Upper lobe of left lung (tissue), 6 donors: ENCODE measurements at regions not wholly inside any gene's neighbourhood (a gene's known extent, or its start where the extent isn't known, plus 50 kb on each side); places are given as distances from the start of the nearest gene placed in this dataset.
"Not testable (repeated sequence)": the region's sequence is repeated elsewhere in the genome, so short reads cannot be mapped to it uniquely, and the experiment has no call there.

Experiments used
- ATAC-seq, 2 donors: fragments of 200-7000 bp; cut with Tn5 transposase; one replicate each; pipeline ENCODE4 v1.9.1; 2022; ENCODE audit warnings: mild to moderate bottlenecking in 2 of 2, moderate library complexity in 2 of 2; ENCODE audit not compliant: low FRiP score in 2 of 2
- DNase-seq, 2 donors: peaks; one replicate each; pipeline ENCODE4 v3.0.0-alpha.2; 2019 to 2020
- H3K27ac ChIP-seq, 4 donors: fragments of 200-600 bp; sonication (generic); one replicate each; pipeline ENCODE4 v1.5.1; 2016 to 2019
- H3K27me3 ChIP-seq, 4 donors: fragments of 200-600 bp; sonication (generic); one replicate each; pipeline ENCODE4 v1.5.1; 2017 to 2019
- H3K36me3 ChIP-seq, 4 donors: fragments of 200-600 bp; sonication (generic); one replicate each; pipeline ENCODE4 v1.5.1; 2016 to 2019
- H3K4me1 ChIP-seq, 4 donors: fragments of 200-600 bp; sonication (generic); one replicate each; pipeline ENCODE4 v1.5.1; 2018 to 2019
- H3K4me3 ChIP-seq, 4 donors: fragments of 200-600 bp; sonication (generic); one replicate each; pipeline ENCODE4 v1.5.1; 2017 to 2019; ENCODE audit warnings: mild to moderate bottlenecking in 2 of 4, moderate library complexity in 1 of 4
- H3K9me3 ChIP-seq, 4 donors: fragments of 200-600 bp; sonication (generic); one replicate each; pipeline ENCODE4 v1.5.1; 2018 to 2019
- EP300 ChIP-seq, 4 donors: sonication (generic); formaldehyde crosslinking; IDR thresholded peaks; one replicate each; pipeline ENCODE4 v1.5.1; 2017; ENCODE audit warnings: antibody characterized with exemption in 4 of 4, control low read depth in 2 of 4
- POLR2A ChIP-seq, 4 donors: fragments of 450-650 bp; IDR thresholded peaks; one replicate each; pipeline ENCODE4 v1.5.1; 2016 to 2017; ENCODE audit warnings: antibody characterized with exemption in 4 of 4, mild to moderate bottlenecking in 2 of 4
- POLR2AphosphoS5 ChIP-seq, 2 donors: sonication (generic); formaldehyde crosslinking; IDR thresholded peaks; one replicate each; pipeline ENCODE4 v1.5.1; 2017; ENCODE audit warnings: antibody characterized with exemption in 2 of 2
- WGBS, 2 donors: methylation state at CpG; one replicate each; pipeline ENCODE4 v1.1.5; 2017 to 2018; 5-methylcytosine and 5-hydroxymethylcytosine counted together
- TF ChIP-seq, protein P1 (sequence below), 6 experiments: fragments of 450-650 bp in 4 of 6; fragments of 200-600 bp in 2 of 6; sonication (generic) in 2 of 6; IDR thresholded peaks; one replicate each; pipeline ENCODE4 v1.5.1; 2016 to 2019; ENCODE audit warnings: antibody characterized with exemption in 6 of 6
- donor health status: DM: no; HTN: no; CAD: no; lungs with moderate emphysema.
- donor health status: DM: no; HTN: yes; CAD: no; lungs with severe emphysema.

DNA sequence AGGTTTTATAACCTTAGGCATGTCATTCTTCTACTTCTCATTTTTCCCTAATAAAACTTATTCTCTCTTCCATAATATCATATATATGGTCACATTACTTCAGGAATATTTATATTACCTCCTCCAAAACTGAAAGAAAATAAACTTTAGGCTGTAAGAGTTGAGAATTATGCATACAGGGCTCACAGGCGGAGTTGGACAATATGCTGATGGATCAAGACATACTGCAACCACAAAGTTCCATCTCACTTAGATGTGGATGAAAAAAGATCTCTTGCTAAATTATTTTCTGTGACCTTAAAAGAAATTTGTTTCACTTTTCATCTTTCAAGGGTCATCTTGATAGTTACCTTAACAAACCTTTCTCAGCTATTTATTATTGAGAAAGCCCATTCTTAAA is 152.6 kb upstream of the PDE4B start:
- TF ChIP-seq POLR2AphosphoS5 (IDR thresholded peaks at IDR 0.05) (no peak), EP300 (IDR thresholded peaks at IDR 0.05) (no peak), POLR2A (IDR thresholded peaks at IDR 0.05) (no peak)
- TF ChIP-seq, protein P1, sequence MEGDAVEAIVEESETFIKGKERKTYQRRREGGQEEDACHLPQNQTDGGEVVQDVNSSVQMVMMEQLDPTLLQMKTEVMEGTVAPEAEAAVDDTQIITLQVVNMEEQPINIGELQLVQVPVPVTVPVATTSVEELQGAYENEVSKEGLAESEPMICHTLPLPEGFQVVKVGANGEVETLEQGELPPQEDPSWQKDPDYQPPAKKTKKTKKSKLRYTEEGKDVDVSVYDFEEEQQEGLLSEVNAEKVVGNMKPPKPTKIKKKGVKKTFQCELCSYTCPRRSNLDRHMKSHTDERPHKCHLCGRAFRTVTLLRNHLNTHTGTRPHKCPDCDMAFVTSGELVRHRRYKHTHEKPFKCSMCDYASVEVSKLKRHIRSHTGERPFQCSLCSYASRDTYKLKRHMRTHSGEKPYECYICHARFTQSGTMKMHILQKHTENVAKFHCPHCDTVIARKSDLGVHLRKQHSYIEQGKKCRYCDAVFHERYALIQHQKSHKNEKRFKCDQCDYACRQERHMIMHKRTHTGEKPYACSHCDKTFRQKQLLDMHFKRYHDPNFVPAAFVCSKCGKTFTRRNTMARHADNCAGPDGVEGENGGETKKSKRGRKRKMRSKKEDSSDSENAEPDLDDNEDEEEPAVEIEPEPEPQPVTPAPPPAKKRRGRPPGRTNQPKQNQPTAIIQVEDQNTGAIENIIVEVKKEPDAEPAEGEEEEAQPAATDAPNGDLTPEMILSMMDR (IDR thresholded peaks at IDR 0.05), result no peak
- DNase-seq (no peak), ATAC-seq (no peak)
- 95 to 100% methylated on average over 1 of the region's 1 CpG for WGBS, 2 donors
- H3K27ac ChIP-seq, result no peak overlapping the region
- peaks cover 0 to 5% (median 0%) of the 10 kb centered on the region in 4 donors for H3K9me3 ChIP-seq
- H3K27me3 ChIP-seq, result no peaks in the 10 kb centered on the region
- H3K36me3 ChIP-seq, result no peaks in the 10 kb centered on the region
- H3K4me3 ChIP-seq, result no peak overlapping the region
- no peaks in the 10 kb centered on the region for H3K4me1 ChIP-seq

- WGBS, 2 donors, result 94 to 96% methylated on average over 1 of the region's 1 CpG
- not testable (repeated sequence) for H3K4me3 ChIP-seq, H3K27ac ChIP-seq, DNase-seq, ATAC-seq, H3K9me3 ChIP-seq, H3K36me3 ChIP-seq, H3K27me3 ChIP-seq, H3K4me1 ChIP-seq
Measured at GRCh38 chr1:65649185-65649584, 143.5 kb upstream of the PDE4B start.

DNA sequence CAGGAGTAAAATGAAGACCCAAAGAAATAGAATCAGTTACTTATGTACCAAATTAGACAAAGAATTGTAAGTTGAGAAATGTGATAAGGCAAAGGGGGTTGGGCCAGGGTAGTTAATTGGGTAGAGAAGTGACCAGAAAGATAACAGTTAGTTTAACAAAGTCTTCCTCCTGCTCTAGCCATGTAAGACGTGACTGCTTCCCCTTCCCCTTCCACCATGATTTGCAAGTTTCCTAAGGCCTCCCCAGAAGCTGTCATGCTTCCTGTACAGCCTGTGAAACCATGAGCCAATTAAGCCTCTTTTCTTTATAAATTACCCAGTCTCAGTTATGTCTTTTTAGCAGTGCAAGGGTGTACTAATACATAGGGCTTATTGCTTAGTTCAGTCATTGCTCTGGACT is 142.0 kb upstream of the PDE4B start:
- no peak for DNase-seq
- Histone ChIP-seq H3K36me3 (no peaks in the 10 kb centered on the region), H3K27me3 (no peaks in the 10 kb centered on the region), H3K4me1 (no peaks in the 10 kb centered on the region), H3K9me3 (no peaks in the 10 kb centered on the region), H3K27ac (no peak overlapping the region), H3K4me3 (no peak overlapping the region)
- ATAC-seq, result no peak
- 36 to 50% methylated on average over 1 of the region's 1 CpG for WGBS, 2 donors
- no peak for TF ChIP-seq POLR2AphosphoS5 (IDR thresholded peaks at IDR 0.05)
- no peak for TF ChIP-seq EP300 (IDR thresholded peaks at IDR 0.05)
- TF ChIP-seq, protein P1 (IDR thresholded peaks at IDR 0.05), result no peak
- TF ChIP-seq POLR2A (IDR thresholded peaks at IDR 0.05), result no peak

DNA sequence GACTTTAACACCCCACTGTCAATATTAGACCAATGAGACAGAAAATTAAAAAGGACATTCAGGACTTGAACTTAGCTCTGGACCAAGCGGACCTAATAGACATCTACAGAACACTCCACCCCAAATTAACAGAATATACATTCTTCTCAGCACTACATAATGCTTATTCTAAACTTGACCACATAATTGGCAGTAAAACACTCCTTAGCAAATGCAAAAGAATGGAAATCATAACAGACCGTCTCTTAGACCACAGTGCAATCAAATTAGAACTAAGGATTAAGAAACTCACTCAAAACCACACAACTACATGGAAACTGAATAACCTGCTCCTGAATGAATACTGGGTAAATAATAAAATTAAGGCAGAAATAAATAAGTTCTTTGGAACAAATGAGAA is 138.2 kb upstream of the PDE4B start:
- not testable (repeated sequence) for H3K27me3 ChIP-seq, H3K4me1 ChIP-seq, DNase-seq, ATAC-seq, H3K4me3 ChIP-seq, H3K9me3 ChIP-seq, H3K27ac ChIP-seq, H3K36me3 ChIP-seq
- 84 to 86% methylated on average over 2 of the region's 2 CpGs for WGBS, 2 donors

DNA sequence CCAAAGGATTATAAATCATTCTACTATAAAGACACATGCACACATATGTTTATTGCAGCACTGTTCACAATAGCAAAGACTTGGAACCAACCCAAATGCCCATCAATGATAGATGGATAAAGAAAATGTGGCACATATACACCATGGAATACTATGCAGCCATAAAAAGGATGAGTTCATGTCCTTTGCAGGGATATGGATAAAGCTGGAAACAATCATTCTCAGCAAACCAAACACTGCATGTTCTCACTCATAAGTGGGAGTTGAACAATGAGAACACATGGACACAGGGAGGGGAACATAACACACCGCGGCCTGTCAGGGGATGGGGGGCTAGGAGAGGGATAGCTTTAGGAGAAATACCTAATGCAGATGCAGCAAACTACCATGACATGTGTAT is 135.1 kb upstream of the PDE4B start:
- DNase-seq, H3K4me1 ChIP-seq, H3K36me3 ChIP-seq, H3K27ac ChIP-seq, H3K27me3 ChIP-seq, H3K9me3 ChIP-seq, H3K4me3 ChIP-seq, ATAC-seq: not testable (repeated sequence)
- 97 to 100% methylated on average over 2 of the region's 2 CpGs for WGBS, 2 donors

DNA sequence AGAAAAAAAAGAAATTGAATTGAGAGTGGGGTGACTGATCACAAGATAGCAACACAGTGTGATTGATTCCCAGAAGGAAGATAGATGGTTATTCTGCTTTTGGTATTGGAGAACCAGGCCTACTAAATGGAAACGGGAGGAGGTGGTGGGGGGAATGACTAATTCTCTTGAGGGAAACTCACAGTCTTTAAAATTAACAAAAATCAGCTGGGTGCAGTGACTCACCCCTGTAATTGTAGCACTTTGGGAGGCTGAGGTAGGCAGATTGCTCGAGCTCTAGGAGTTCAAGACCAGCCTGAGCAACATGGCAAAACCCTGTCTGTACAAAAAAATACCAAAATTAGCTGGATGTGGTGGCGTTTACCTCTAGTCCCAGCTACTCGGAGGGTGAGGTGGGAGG is 134.6 kb upstream of the PDE4B start:
- Histone ChIP-seq H3K9me3 (no peaks in the 10 kb centered on the region), H3K27ac (no peak overlapping the region), H3K4me3 (no peak overlapping the region), H3K4me1 (no peaks in the 10 kb centered on the region), H3K27me3 (no peaks in the 10 kb centered on the region), H3K36me3 (no peaks in the 10 kb centered on the region)
- TF ChIP-seq POLR2AphosphoS5 (IDR thresholded peaks at IDR 0.05) (no peak), POLR2A (IDR thresholded peaks at IDR 0.05) (no peak), EP300 (IDR thresholded peaks at IDR 0.05) (no peak)
- TF ChIP-seq, protein P1 (IDR thresholded peaks at IDR 0.05), result no peak
- 61 to 87% methylated on average over 4 of the region's 4 CpGs for WGBS, 2 donors
- DNase-seq, result no peak
- ATAC-seq, result no peak

- H3K27me3 ChIP-seq, result no peaks in the 10 kb centered on the region
- no peak for TF ChIP-seq EP300 (IDR thresholded peaks at IDR 0.05)
- TF ChIP-seq, protein P1 (IDR thresholded peaks at IDR 0.05), result no peak
- no peak for TF ChIP-seq POLR2A (IDR thresholded peaks at IDR 0.05)
- TF ChIP-seq POLR2AphosphoS5 (IDR thresholded peaks at IDR 0.05), result no peak
- no peaks in the 10 kb centered on the region for H3K4me1 ChIP-seq
- H3K27ac ChIP-seq, result no peak overlapping the region
- no peaks in the 10 kb centered on the region for H3K36me3 ChIP-seq
- DNase-seq (no peak), ATAC-seq (no peak)
- no peak overlapping the region for H3K4me3 ChIP-seq
- peaks cover 0 to 5% (median 0%) of the 10 kb centered on the region in 4 donors for H3K9me3 ChIP-seq
Measured at GRCh38 chr1:65668368-65668767, 124.3 kb upstream of the PDE4B start.
